HCT116 (cell line): ENCODE measurements at regions not wholly inside any gene's neighbourhood (a gene's known extent, or its start where the extent isn't known, plus 50 kb on each side); places are given as distances from the start of the nearest gene placed in this dataset.

Experiments used
- ATAC-seq: fragments of 200-7000 bp; cut with Tn5 transposase; 2 replicates; pipeline ENCODE4 v1.9.1; 2020; ENCODE audit warnings: mild to moderate bottlenecking, moderate library complexity
- BruUV-seq: library from RNA; stranded (reverse); fragments of 400-500 nt; replicated peaks from 2 replicates; lab custom pipeline; 2021; lab: Mats Ljungman, UMichigan
- CTCF ChIA-PET: fragments of 300-600 bp; sonication (Branson Sonifier 250); formaldehyde crosslinking; loops from one replicate; lab custom pipeline; 2021; ENCODE audit warnings: antibody characterized with exemption; lab: Charles Lee
- POLR2A ChIA-PET: fragments of 300-600, 350-600 bp; sonication (Branson Sonifier 250); formaldehyde crosslinking; loops from one replicate; lab custom pipeline; 2021; ENCODE audit warnings: antibody characterized with exemption; lab: Charles Lee
- RAD21 ChIA-PET, 2 experiments: fragments of 300-600 bp; sonication (Branson Sonifier 250); formaldehyde crosslinking; loops; one replicate each; lab custom pipeline; 2023; ENCODE audit warnings: low total read pairs in 2 of 2; ENCODE audit not compliant: uncharacterized antibody in 2 of 2, unreplicated experiment in 2 of 2, low non-redundant PET in 1 of 2; lab: Charles Lee
- DNase-seq: peaks from one replicate; pipeline ENCODE4 v3.0.0-alpha.2; 2010; ENCODE audit warnings: low read depth, low spot score
- H2AFZ ChIP-seq: fragments of 200-600 bp; shearing (Covaris generic), sonication (generic); 2 replicates; pipeline ENCODE4 v1.6.1; 2017; ENCODE audit warnings: low read depth, mixed run types, mixed read lengths, antibody characterized with exemption, low read length; ENCODE audit not compliant: poor library complexity, severe bottlenecking
- H3K27ac ChIP-seq: 2 replicates; pipeline ENCODE4 v1.5.1; 2012; ENCODE audit warnings: low read depth, low read length
- H3K27me3 ChIP-seq: fragments of 200-600 bp; sonication (generic); 2 replicates; pipeline ENCODE4 v1.6.1; 2016; ENCODE audit warnings: mixed run types, low read length, mixed read lengths; ENCODE audit not compliant: insufficient read depth
- H3K36me3 ChIP-seq, 2 experiments: fragments of 200-500 bp in 1 of 2; fragments of 200-600 bp in 1 of 2; sonication (Bioruptor generic) in 1 of 2; sonication (generic) in 1 of 2; 2 replicates each; pipeline versions ENCODE4 v1.5.1 to v1.6.1; 2014 to 2016; ENCODE audit warnings: low read length in 2 of 2, inconsistent platforms in 1 of 2, mixed read lengths in 1 of 2, mixed run types in 1 of 2; ENCODE audit not compliant: insufficient read depth in 2 of 2, control insufficient read depth in 1 of 2
- H3K4me1 ChIP-seq, 2 experiments: fragments of 200-600 bp in 1 of 2; sonication (generic) in 1 of 2; 2 replicates each; pipeline versions ENCODE4 v1.5.1 to v1.6.1; 2012 to 2017; ENCODE audit warnings: low read length in 2 of 2, inconsistent platforms in 1 of 2, mild to moderate bottlenecking in 1 of 2, mixed read lengths in 1 of 2, mixed run types in 1 of 2, moderate library complexity in 1 of 2; ENCODE audit not compliant: insufficient read depth in 2 of 2, control insufficient read depth in 1 of 2
- H3K4me2 ChIP-seq: fragments of 200-600 bp; sonication (generic); 2 replicates; pipeline ENCODE4 v1.6.1; 2017; ENCODE audit warnings: mixed run types, low read length, mixed read lengths
- H3K4me3 ChIP-seq, 2 experiments: fragments of 200-600 bp in 1 of 2; sonication (generic) in 1 of 2; replicated peaks in 1 of 2; 2 replicates each; pipeline ENCODE4 v1.5.1; 2011 to 2016; ENCODE audit warnings: low read length in 2 of 2, control low read depth in 1 of 2, low read depth in 1 of 2, mild to moderate bottlenecking in 1 of 2, mixed read lengths in 1 of 2, mixed run types in 1 of 2
- H3K79me2 ChIP-seq: fragments of 200-600 bp; sonication (generic); 2 replicates; pipeline ENCODE4 v1.6.1; 2017; ENCODE audit warnings: mild to moderate bottlenecking, mixed run types, low read length, moderate library complexity, mixed read lengths; ENCODE audit not compliant: insufficient read depth
- H3K9ac ChIP-seq: fragments of 200-600 bp; sonication (generic); 2 replicates; pipeline ENCODE4 v1.6.1; 2016; ENCODE audit warnings: low read length, mixed read lengths
- H3K9me2 ChIP-seq: fragments of 200-600 bp; sonication (generic), shearing (Covaris generic); 2 replicates; pipeline ENCODE4 v1.6.1; 2017; ENCODE audit warnings: mixed run types, mild to moderate bottlenecking, moderate library complexity; ENCODE audit not compliant: insufficient read depth
- H3K9me3 ChIP-seq, 2 experiments: fragments of 200-500 bp in 1 of 2; fragments of 200-600 bp in 1 of 2; sonication (Bioruptor generic) in 1 of 2; sonication (generic) in 1 of 2; 2 replicates each; pipeline ENCODE4 v1.6.1; 2014 to 2017; ENCODE audit warnings: low read length in 2 of 2, mixed read lengths in 2 of 2, inconsistent platforms in 1 of 2, low read depth in 1 of 2, mild to moderate bottlenecking in 1 of 2, mixed run types in 1 of 2, moderate library complexity in 1 of 2; ENCODE audit not compliant: control insufficient read depth in 1 of 2, insufficient read depth in 1 of 2
- H4K20me1 ChIP-seq: fragments of 200-600 bp; sonication (generic), shearing (Covaris generic); 2 replicates; pipeline ENCODE4 v1.6.1; 2017; ENCODE audit warnings: mixed run types, mild to moderate bottlenecking, moderate library complexity; ENCODE audit not compliant: insufficient read depth
- CEBPB ChIP-seq: IDR thresholded peaks from 2 replicates; pipeline ENCODE4 v1.6.1; 2012; ENCODE audit warnings: low read depth
- ELF1 ChIP-seq: IDR thresholded peaks from 2 replicates; pipeline ENCODE4 v1.6.1; 2012; ENCODE audit warnings: low read depth, borderline replicate concordance
- EZH2 ChIP-seq: fragments of 200-600 bp; sonication (generic); IDR thresholded peaks from 2 replicates; pipeline ENCODE4 v1.6.1; 2017; ENCODE audit warnings: antibody characterized with exemption, mixed run types
- EZH2phosphoT487 ChIP-seq: fragments of 200-600 bp; IDR thresholded peaks from 2 replicates; pipeline ENCODE4 v1.6.1; 2018; ENCODE audit warnings: antibody characterized with exemption, borderline replicate concordance
- FOSL1 ChIP-seq: IDR thresholded peaks from 2 replicates; pipeline ENCODE4 v1.6.1; 2012; ENCODE audit warnings: low read depth
- POLR2A ChIP-seq: IDR thresholded peaks from 2 replicates; pipeline ENCODE4 v1.7.0; 2011; ENCODE audit warnings: borderline replicate concordance; ENCODE audit not compliant: insufficient read depth, insufficient read length; ENCODE audit errors: extremely low read depth
- POLR2AphosphoS5 ChIP-seq: IDR thresholded peaks from 2 replicates; pipeline ENCODE4 v1.6.1; 2011; ENCODE audit warnings: mild to moderate bottlenecking, low read depth, low read length, moderate library complexity
- SIN3A ChIP-seq: IDR thresholded peaks from 2 replicates; pipeline ENCODE4 v1.6.1; 2012; ENCODE audit warnings: low read depth
- SP1 ChIP-seq: IDR thresholded peaks from 2 replicates; pipeline ENCODE4 v1.6.1; 2012; ENCODE audit warnings: low read depth
- TCF7L2 ChIP-seq: IDR thresholded peaks from 2 replicates; pipeline ENCODE4 v1.7.0; 2011; ENCODE audit warnings: borderline replicate concordance, inconsistent platforms; ENCODE audit not compliant: insufficient read depth, insufficient read length; ENCODE audit errors: extremely low read depth
- YY1 ChIP-seq: IDR thresholded peaks from 2 replicates; pipeline ENCODE4 v1.6.1; 2011; ENCODE audit warnings: low read length, low read depth, moderate library complexity, mild to moderate bottlenecking; ENCODE audit not compliant: insufficient replicate concordance; ENCODE audit errors: extremely low read depth
- ZNF274 ChIP-seq: fragments of 200-500 bp; sonication (Bioruptor generic); IDR thresholded peaks from 2 replicates; pipeline ENCODE4 v1.6.1; 2014; ENCODE audit warnings: mild to moderate bottlenecking, low read depth, low read length, inconsistent platforms
- intact Hi-C: fragments of 100-400 bp; cut with micrococcal nuclease; formaldehyde crosslinking; loops from 2 replicates; pipeline ENCODE4 v1.10.0; 2022
- TF ChIP-seq, protein P1 (sequence below): IDR thresholded peaks from 2 replicates; pipeline ENCODE4 v1.6.1; 2012; ENCODE audit warnings: low read depth

DNA sequence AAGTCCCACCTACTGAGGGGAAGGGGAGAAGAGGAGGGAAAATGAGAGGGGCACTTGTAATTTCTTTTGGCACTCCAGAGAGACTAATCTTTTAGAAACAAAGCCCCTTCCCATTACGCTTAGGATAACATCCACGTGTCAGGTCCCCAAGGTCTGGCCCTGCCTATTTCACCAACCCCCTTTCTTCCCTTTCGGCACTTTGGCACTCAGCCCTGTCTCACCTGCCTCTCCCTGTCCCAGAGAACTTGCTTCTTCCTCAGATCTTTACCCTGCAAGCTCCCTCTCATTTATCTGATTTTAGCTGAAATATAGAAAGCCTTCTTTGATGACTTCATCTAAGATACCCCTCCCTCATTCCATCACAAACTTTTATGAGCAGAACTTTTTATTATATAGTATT lies 55.5 kb downstream of the RASSF10 start:
- Histone ChIP-seq H3K9me3 (no peaks in the 10 kb centered on the region; a peak in 1 of 4 replicates), H3K79me2 (no peaks in the 10 kb centered on the region), H3K4me2 (no peak overlapping the region), H4K20me1 (no peaks in the 10 kb centered on the region), H3K4me3 (no peak overlapping the region), H3K27me3 (no peaks in the 10 kb centered on the region), H3K9ac (no peak overlapping the region), H3K27ac (no peak overlapping the region)
- ChIA-PET CTCF (no interaction called here), POLR2A (no interaction called here), RAD21 (no interaction called here)
- ATAC-seq: no peak
- TF ChIP-seq CEBPB: no peak
- no peak for TF ChIP-seq POLR2A
- no peak for TF ChIP-seq FOSL1
- TF ChIP-seq TCF7L2: no peak
- TF ChIP-seq, protein P1, sequence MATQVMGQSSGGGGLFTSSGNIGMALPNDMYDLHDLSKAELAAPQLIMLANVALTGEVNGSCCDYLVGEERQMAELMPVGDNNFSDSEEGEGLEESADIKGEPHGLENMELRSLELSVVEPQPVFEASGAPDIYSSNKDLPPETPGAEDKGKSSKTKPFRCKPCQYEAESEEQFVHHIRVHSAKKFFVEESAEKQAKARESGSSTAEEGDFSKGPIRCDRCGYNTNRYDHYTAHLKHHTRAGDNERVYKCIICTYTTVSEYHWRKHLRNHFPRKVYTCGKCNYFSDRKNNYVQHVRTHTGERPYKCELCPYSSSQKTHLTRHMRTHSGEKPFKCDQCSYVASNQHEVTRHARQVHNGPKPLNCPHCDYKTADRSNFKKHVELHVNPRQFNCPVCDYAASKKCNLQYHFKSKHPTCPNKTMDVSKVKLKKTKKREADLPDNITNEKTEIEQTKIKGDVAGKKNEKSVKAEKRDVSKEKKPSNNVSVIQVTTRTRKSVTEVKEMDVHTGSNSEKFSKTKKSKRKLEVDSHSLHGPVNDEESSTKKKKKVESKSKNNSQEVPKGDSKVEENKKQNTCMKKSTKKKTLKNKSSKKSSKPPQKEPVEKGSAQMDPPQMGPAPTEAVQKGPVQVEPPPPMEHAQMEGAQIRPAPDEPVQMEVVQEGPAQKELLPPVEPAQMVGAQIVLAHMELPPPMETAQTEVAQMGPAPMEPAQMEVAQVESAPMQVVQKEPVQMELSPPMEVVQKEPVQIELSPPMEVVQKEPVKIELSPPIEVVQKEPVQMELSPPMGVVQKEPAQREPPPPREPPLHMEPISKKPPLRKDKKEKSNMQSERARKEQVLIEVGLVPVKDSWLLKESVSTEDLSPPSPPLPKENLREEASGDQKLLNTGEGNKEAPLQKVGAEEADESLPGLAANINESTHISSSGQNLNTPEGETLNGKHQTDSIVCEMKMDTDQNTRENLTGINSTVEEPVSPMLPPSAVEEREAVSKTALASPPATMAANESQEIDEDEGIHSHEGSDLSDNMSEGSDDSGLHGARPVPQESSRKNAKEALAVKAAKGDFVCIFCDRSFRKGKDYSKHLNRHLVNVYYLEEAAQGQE: no peak
- no peak for TF ChIP-seq ZNF274
- TF ChIP-seq ELF1: no peak
- no peak for TF ChIP-seq SP1
- TF ChIP-seq EZH2phosphoT487: no peak
- TF ChIP-seq EZH2: no peak
- no peak for TF ChIP-seq YY1
- TF ChIP-seq POLR2AphosphoS5: no peak
- TF ChIP-seq SIN3A: no peak
- TF ChIP-seq, all 23 proteins: peak for 0
- no peaks in the 10 kb centered on the region for H3K36me3 ChIP-seq
- no peaks in the 10 kb centered on the region for H3K9me2 ChIP-seq
- BruUV-seq: no TSS peak
- H2AFZ ChIP-seq: no peak overlapping the region
- no peaks in the 10 kb centered on the region for H3K4me1 ChIP-seq
- intact Hi-C loops: no loop called here
- DNase-seq: no peak
